Neural progenitor cell (in vitro differentiated cells): ENCODE measurements at regions not wholly inside any gene's neighbourhood (a gene's known extent, or its start where the extent isn't known, plus 50 kb on each side); places are given as distances from the start of the nearest gene placed in this dataset.

Experiments used
- EZH2 ChIP-seq: fragments of 200-600 bp; sonication (generic); IDR thresholded peaks from 2 replicates; pipeline ENCODE4 v1.6.1; 2017; ENCODE audit warnings: antibody characterized with exemption, mild to moderate bottlenecking, moderate library complexity
- EZH2phosphoT487 ChIP-seq: fragments of 200-600 bp; sonication (generic); IDR thresholded peaks from 2 replicates; pipeline ENCODE4 v1.6.1; 2017; ENCODE audit warnings: antibody characterized with exemption
- TF ChIP-seq, protein P1 (sequence below): fragments of 200-600 bp; sonication (generic); IDR thresholded peaks from 2 replicates; pipeline ENCODE4 v1.5.1; 2017; ENCODE audit warnings: antibody characterized with exemption, mild to moderate bottlenecking

DNA sequence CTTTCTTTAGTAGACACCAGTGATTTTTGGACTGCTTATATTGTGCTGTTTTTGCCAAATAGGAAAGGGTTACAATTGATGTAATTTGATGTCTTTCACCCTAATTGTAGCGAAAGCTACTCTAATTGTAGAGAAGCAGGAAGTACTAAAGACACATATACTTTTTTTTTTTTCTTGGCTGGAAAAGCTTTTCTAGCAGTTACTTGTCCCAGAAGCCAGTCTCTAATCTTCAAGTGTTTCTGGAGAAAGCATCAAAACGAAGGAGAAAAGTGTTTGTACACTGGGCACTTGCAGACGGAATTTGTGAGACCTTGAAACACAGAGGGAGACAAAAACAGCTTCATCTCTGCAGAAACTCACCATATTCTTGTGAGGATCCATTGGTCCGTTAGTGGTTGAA is 616.5 kb upstream of the LCORL start:
- TF ChIP-seq, protein P1, sequence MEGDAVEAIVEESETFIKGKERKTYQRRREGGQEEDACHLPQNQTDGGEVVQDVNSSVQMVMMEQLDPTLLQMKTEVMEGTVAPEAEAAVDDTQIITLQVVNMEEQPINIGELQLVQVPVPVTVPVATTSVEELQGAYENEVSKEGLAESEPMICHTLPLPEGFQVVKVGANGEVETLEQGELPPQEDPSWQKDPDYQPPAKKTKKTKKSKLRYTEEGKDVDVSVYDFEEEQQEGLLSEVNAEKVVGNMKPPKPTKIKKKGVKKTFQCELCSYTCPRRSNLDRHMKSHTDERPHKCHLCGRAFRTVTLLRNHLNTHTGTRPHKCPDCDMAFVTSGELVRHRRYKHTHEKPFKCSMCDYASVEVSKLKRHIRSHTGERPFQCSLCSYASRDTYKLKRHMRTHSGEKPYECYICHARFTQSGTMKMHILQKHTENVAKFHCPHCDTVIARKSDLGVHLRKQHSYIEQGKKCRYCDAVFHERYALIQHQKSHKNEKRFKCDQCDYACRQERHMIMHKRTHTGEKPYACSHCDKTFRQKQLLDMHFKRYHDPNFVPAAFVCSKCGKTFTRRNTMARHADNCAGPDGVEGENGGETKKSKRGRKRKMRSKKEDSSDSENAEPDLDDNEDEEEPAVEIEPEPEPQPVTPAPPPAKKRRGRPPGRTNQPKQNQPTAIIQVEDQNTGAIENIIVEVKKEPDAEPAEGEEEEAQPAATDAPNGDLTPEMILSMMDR: no peak
- TF ChIP-seq EZH2: no peak
- no peak for TF ChIP-seq EZH2phosphoT487
